ENCODE measurements at regions not wholly inside any gene's neighbourhood (a gene's known extent, or its start where the extent isn't known, plus 50 kb on each side); places are given as distances from the start of the nearest gene placed in this dataset.

GRCh38 chr5:124330595-124331220 lies 415.7 kb downstream of the ZNF608 start:
- TF ChIP-seq, protein P1, sequence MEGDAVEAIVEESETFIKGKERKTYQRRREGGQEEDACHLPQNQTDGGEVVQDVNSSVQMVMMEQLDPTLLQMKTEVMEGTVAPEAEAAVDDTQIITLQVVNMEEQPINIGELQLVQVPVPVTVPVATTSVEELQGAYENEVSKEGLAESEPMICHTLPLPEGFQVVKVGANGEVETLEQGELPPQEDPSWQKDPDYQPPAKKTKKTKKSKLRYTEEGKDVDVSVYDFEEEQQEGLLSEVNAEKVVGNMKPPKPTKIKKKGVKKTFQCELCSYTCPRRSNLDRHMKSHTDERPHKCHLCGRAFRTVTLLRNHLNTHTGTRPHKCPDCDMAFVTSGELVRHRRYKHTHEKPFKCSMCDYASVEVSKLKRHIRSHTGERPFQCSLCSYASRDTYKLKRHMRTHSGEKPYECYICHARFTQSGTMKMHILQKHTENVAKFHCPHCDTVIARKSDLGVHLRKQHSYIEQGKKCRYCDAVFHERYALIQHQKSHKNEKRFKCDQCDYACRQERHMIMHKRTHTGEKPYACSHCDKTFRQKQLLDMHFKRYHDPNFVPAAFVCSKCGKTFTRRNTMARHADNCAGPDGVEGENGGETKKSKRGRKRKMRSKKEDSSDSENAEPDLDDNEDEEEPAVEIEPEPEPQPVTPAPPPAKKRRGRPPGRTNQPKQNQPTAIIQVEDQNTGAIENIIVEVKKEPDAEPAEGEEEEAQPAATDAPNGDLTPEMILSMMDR (IDR thresholded peaks at IDR 0.05 in 8 of 11, conservative IDR thresholded peaks at IDR 0.05 in 3 of 11), result no peak
- no peak for TF ChIP-seq POLR2A (IDR thresholded peaks at IDR 0.05)

Data from spleen (tissue), 7 donors.